ENCODE measurements at regions not wholly inside any gene's neighbourhood (a gene's known extent, or its start where the extent isn't known, plus 50 kb on each side); places are given as distances from the start of the nearest gene placed in this dataset.
"Not testable (repeated sequence)": the region's sequence is repeated elsewhere in the genome, so short reads cannot be mapped to it uniquely, and the experiment has no call there.

- POLR2A ChIA-PET: no interaction called here
- Mint-ChIP-seq H3K27ac (no peak overlapping the region), H3K4me3 (no peak overlapping the region), H3K27me3 (no peaks in the 10 kb centered on the region), H3K9me3 (no peaks in the 10 kb centered on the region), H3K4me1 (ENCODE audit: low read depth) (no peaks in the 10 kb centered on the region), H3K36me3 (no peaks in the 10 kb centered on the region)
- intact Hi-C loops (cut with micrococcal nuclease): no loop called here
- no peak for DNase-seq
- CTCF ChIA-PET: no interaction called here
These were observed 84.6 kb upstream of the SNX2 start for GRCh38 chr5:122690266-122690665.

- intact Hi-C loops (cut with micrococcal nuclease): no loop called here
- Mint-ChIP-seq H3K9me3 (no peaks in the 10 kb centered on the region), H3K4me1 (ENCODE audit: low read depth) (no peaks in the 10 kb centered on the region), H3K4me3 (no peak overlapping the region), H3K27me3 (no peaks in the 10 kb centered on the region), H3K27ac (no peak overlapping the region), H3K36me3 (no peaks in the 10 kb centered on the region)
- ChIA-PET CTCF (no interaction called here), POLR2A (no interaction called here)
- DNase-seq: no peak
These were observed 82.9 kb upstream of the SNX2 start for GRCh38 chr5:122691931-122692330.

- intact Hi-C loops (cut with micrococcal nuclease): no loop called here
- H3K27me3 Mint-ChIP-seq: peaks cover 1% of the 10 kb centered on the region
- DNase-seq: no peak
- no peaks in the 10 kb centered on the region for H3K4me1 Mint-ChIP-seq (ENCODE audit: low read depth)
- no peaks in the 10 kb centered on the region for H3K36me3 Mint-ChIP-seq
- ChIA-PET CTCF (no interaction called here), POLR2A (no interaction called here)
- H3K9me3 Mint-ChIP-seq: no peaks in the 10 kb centered on the region
- H3K27ac Mint-ChIP-seq: no peak overlapping the region
- H3K4me3 Mint-ChIP-seq: no peak overlapping the region
These were observed 80.9 kb upstream of the SNX2 start for GRCh38 chr5:122693963-122694362.

DNA sequence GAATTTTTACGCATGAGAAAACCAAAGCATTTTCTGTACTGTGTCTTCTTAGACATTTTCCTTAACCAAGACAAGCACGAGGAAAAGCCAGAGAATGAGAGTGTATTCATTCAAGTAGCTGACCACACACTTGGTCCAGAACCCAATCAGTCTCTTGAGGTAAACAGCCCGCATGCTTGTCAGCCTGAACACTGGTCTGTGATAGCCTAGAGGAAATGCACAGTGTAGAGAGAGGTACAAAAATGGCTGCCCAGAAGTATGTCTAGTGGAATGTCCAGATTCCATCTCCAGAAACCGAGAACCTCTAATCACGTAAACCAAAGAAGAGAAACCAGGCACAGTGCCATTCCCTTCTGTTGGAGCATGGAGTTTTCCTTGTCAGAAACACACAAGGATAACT is 80.0 kb upstream of the SNX2 start:
- DNase-seq: no peak
- POLR2A ChIA-PET: no interaction called here
- intact Hi-C loops (cut with micrococcal nuclease): no loop called here
- CTCF ChIA-PET: no interaction called here
- H3K27me3 Mint-ChIP-seq: peaks cover 2% of the 10 kb centered on the region
- H3K4me1 Mint-ChIP-seq (ENCODE audit: low read depth): no peaks in the 10 kb centered on the region
- no peaks in the 10 kb centered on the region for H3K36me3 Mint-ChIP-seq
- H3K9me3 Mint-ChIP-seq: no peaks in the 10 kb centered on the region
- no peak overlapping the region for H3K4me3 Mint-ChIP-seq
- H3K27ac Mint-ChIP-seq: no peak overlapping the region

DNA sequence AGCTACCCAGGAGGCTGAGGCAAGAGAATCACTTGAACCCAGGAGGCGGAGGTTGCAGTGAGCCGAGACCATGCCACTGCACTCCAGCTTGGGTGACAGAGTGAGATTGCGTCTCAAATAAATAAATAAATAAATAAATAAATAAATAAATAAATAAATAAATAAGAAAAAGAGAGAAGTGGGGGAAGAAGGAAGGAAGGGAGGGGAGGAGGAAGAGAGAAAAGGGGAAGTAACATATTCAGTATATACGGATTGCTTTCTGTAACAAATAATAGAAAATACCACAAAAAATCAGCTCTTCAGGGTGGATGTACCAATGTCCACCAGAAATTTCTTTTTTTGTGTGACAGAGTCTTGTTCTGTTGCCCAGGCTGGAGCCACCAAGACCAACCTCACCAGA is 78.1 kb upstream of the SNX2 start:
- H3K27me3 Mint-ChIP-seq; H3K36me3 Mint-ChIP-seq; POLR2A ChIA-PET; H3K4me3 Mint-ChIP-seq; CTCF ChIA-PET; H3K9me3 Mint-ChIP-seq; DNase-seq; H3K27ac Mint-ChIP-seq; intact Hi-C loops (cut with micrococcal nuclease); H3K4me1 Mint-ChIP-seq (ENCODE audit: low read depth): not testable (repeated sequence)

DNA sequence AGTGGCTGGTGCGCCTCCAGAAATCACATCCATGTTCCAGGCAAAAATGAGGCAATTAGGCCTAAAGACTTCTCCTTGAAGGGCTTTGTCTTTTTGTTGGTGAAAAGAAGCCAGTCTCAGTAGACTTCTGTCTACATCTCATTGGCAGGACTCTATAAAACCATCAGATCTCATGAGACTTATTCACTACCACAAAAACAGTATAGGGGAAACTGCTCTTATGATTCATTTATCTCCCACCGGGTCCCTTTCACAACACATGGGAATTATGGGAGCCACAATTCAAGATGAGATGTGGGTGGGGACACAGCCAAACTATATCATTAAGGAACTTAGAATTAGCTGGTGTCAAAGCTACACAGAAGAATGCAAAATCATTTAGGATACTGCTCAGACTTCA is 77.7 kb upstream of the SNX2 start:
- Mint-ChIP-seq H3K27ac (no peak overlapping the region), H3K27me3 (peaks cover 2% of the 10 kb centered on the region), H3K4me1 (ENCODE audit: low read depth) (no peaks in the 10 kb centered on the region), H3K4me3 (no peak overlapping the region), H3K9me3 (no peaks in the 10 kb centered on the region), H3K36me3 (no peaks in the 10 kb centered on the region)
- intact Hi-C loops (cut with micrococcal nuclease): no loop called here
- ChIA-PET CTCF (no interaction called here), POLR2A (no interaction called here)
- DNase-seq: no peak

- no peak for DNase-seq
- Mint-ChIP-seq H3K4me3 (no peak overlapping the region), H3K36me3 (no peaks in the 10 kb centered on the region), H3K4me1 (ENCODE audit: low read depth) (no peaks in the 10 kb centered on the region), H3K27ac (no peak overlapping the region), H3K9me3 (no peaks in the 10 kb centered on the region), H3K27me3 (peaks cover 3% of the 10 kb centered on the region)
- ChIA-PET CTCF (no interaction called here), POLR2A (no interaction called here)
- intact Hi-C loops (cut with micrococcal nuclease): no loop called here
These were observed 75.7 kb upstream of the SNX2 start for GRCh38 chr5:122699201-122699600.

GRCh38 chr5:122701640-122702523 is 73.0 kb upstream of the SNX2 start:
- no peaks in the 10 kb centered on the region for H3K36me3 Mint-ChIP-seq
- intact Hi-C loops (cut with micrococcal nuclease): loop anchor here (5.0 to 10.0 kb wide), 2 partner anchors 70 to 303 kb away; no protein-coding TSS in a partner anchor
- H3K4me3 Mint-ChIP-seq: no peak overlapping the region
- no peaks in the 10 kb centered on the region for H3K9me3 Mint-ChIP-seq
- DNase-seq: peak; percentile 35
- peaks cover 4% of the 10 kb centered on the region for H3K27me3 Mint-ChIP-seq
- no peaks in the 10 kb centered on the region for H3K4me1 Mint-ChIP-seq (ENCODE audit: low read depth)
- ChIA-PET POLR2A (no interaction called here), CTCF (interaction anchor here (1.3 kb wide), 1 partner anchor 74 kb away, joined by 5 read pairs; the partner anchor contains the start of gene SNX2)
- no peak overlapping the region for H3K27ac Mint-ChIP-seq

GRCh38 chr5:122702524-122702875 is 72.4 kb upstream of the SNX2 start:
- no peaks in the 10 kb centered on the region for H3K9me3 Mint-ChIP-seq
- POLR2A ChIA-PET: no interaction called here
- intact Hi-C loops (cut with micrococcal nuclease): loop anchor here (5.0 to 10.0 kb wide), 2 partner anchors 70 to 302 kb away; no protein-coding TSS in a partner anchor
- H3K36me3 Mint-ChIP-seq: no peaks in the 10 kb centered on the region
- no peak overlapping the region for H3K27ac Mint-ChIP-seq
- H3K4me3 Mint-ChIP-seq: no peak overlapping the region
- no peak for DNase-seq
- peaks cover 4% of the 10 kb centered on the region for H3K27me3 Mint-ChIP-seq
- H3K4me1 Mint-ChIP-seq (ENCODE audit: low read depth): no peaks in the 10 kb centered on the region
- CTCF ChIA-PET: interaction anchor here (1.3 kb wide), 1 partner anchor 73 kb away, joined by 5 read pairs; the partner anchor contains the start of gene SNX2

DNA sequence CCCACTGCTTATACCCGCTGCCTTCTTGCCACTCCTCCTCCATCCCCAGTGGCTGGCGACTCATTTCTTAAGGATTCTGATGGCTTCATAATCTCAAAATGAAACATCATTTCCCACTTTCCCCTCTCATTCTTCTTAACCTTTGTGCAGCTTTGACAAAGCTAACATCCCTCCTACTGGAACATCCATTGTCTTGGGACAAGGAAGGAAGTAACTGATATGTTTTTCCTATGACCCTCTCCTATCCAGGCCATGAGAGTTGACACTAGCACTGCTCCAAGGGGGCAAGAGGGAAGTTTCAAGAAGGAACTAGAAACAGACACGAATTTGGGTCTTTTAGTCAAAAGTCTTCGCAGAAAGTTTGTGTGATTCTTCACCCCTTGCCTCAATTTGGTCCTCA is 71.7 kb upstream of the SNX2 start:
- intact Hi-C loops (cut with micrococcal nuclease): loop anchor here (5.0 to 10.0 kb wide), 2 partner anchors 69 to 302 kb away; no protein-coding TSS in a partner anchor
- no peak for DNase-seq
- Mint-ChIP-seq H3K4me1 (ENCODE audit: low read depth) (no peaks in the 10 kb centered on the region), H3K4me3 (no peak overlapping the region), H3K9me3 (no peaks in the 10 kb centered on the region), H3K36me3 (no peaks in the 10 kb centered on the region), H3K27ac (no peak overlapping the region), H3K27me3 (peaks cover 4% of the 10 kb centered on the region)
- CTCF ChIA-PET: interaction anchor here (0.9 to 1.6 kb wide), 3 partner anchors 144 to 300 kb away, joined by 3 to 5 read pairs (median 3); no protein-coding TSS in a partner anchor
- POLR2A ChIA-PET: no interaction called here

GRCh38 chr5:122704247-122705036 is 70.4 kb upstream of the SNX2 start:
- no peak overlapping the region for H3K27ac Mint-ChIP-seq
- ChIA-PET CTCF (interaction anchor here (0.6 to 1.6 kb wide), 11 partner anchors 15 to 299 kb away, joined by 3 to 5 read pairs (median 3); partner anchors contain the start of genes SNX2 and SNX24), POLR2A (no interaction called here)
- no peak for DNase-seq
- intact Hi-C loops (cut with micrococcal nuclease): loop anchor here (5.0 to 10.0 kb wide), 2 partner anchors 68 to 300 kb away; no protein-coding TSS in a partner anchor
- peaks cover 5% of the 10 kb centered on the region for H3K27me3 Mint-ChIP-seq
- no peak overlapping the region for H3K4me3 Mint-ChIP-seq
- no peaks in the 10 kb centered on the region for H3K4me1 Mint-ChIP-seq (ENCODE audit: low read depth)
- no peaks in the 10 kb centered on the region for H3K9me3 Mint-ChIP-seq
- no peaks in the 10 kb centered on the region for H3K36me3 Mint-ChIP-seq

- no peaks in the 10 kb centered on the region for H3K4me1 Mint-ChIP-seq (ENCODE audit: low read depth)
- no peak overlapping the region for H3K27ac Mint-ChIP-seq
- intact Hi-C loops (cut with micrococcal nuclease): loop anchor here (10.0 kb wide), 1 partner anchor 299 kb away; no protein-coding TSS in a partner anchor
- no peak overlapping the region for H3K4me3 Mint-ChIP-seq
- peaks cover 5% of the 10 kb centered on the region for H3K27me3 Mint-ChIP-seq
- POLR2A ChIA-PET: no interaction called here
- DNase-seq: no peak
- H3K9me3 Mint-ChIP-seq: no peaks in the 10 kb centered on the region
- CTCF ChIA-PET: interaction anchor here (0.8 kb wide), 1 partner anchor 294 kb away, joined by 3 read pairs; no protein-coding TSS in a partner anchor
- no peaks in the 10 kb centered on the region for H3K36me3 Mint-ChIP-seq
These were observed 69.0 kb upstream of the SNX2 start for GRCh38 chr5:122705851-122706250.
